A549 (cell line): ENCODE measurements at regions not wholly inside any gene's neighbourhood (a gene's known extent, or its start where the extent isn't known, plus 50 kb on each side); places are given as distances from the start of the nearest gene placed in this dataset.

Experiments used
- ATAC-seq, 2 experiments: fragments of 200-7000 bp in 1 of 2; fragments of >200 bp in 1 of 2; cut with Nextera tagmentation in 1 of 2; cut with Tn5 transposase in 1 of 2; 3 replicates each; pipeline versions ENCODE4 v1.8.0 to v1.9.1; 2018 to 2020; ENCODE audit warnings: mild to moderate bottlenecking in 1 of 2, moderate library complexity in 1 of 2
- CTCF ChIA-PET: fragments of 300-600 bp; sonication (Branson Sonifier 250); formaldehyde crosslinking; extraction: SDS; loops from one replicate; lab custom pipeline; 2021; ENCODE audit warnings: antibody characterized with exemption, inconsistent platforms; lab: Yijun Ruan, JAX
- POLR2A ChIA-PET: fragments of 350-600 bp; formaldehyde crosslinking; extraction: SDS; loops from one replicate; lab custom pipeline; 2021; ENCODE audit warnings: antibody characterized with exemption, inconsistent platforms; lab: Yijun Ruan, JAX
- DNase-seq, 2 experiments: peaks; one replicate each; pipeline versions ENCODE4 v3.0.0 to v3.0.0-alpha.2; 2011 to 2016; ENCODE audit warnings: low read depth in 1 of 2, low spot score in 1 of 2
- FAIRE-seq: peaks from 2 replicates; lab custom pipeline; 2011; peaks lifted over from hg19 to GRCh38; lab: Jason Lieb, UNC
- H3K27ac ChIP-seq, 2 experiments: fragments of >200 bp; sonication (Bioruptor Twin); formaldehyde crosslinking; 3 replicates each; pipeline ENCODE4 v1.5.1; 2016 to 2017
- H3K4me1 ChIP-seq: fragments of >200 bp; sonication (Bioruptor Twin); formaldehyde crosslinking; 3 replicates; pipeline ENCODE4 v1.6.1; 2016
- H3K4me2 ChIP-seq: fragments of >200 bp; sonication (Bioruptor Twin); formaldehyde crosslinking; 3 replicates; pipeline ENCODE4 v1.6.1; 2016
- H3K4me3 ChIP-seq: fragments of >200 bp; sonication (Bioruptor Twin); formaldehyde crosslinking; 3 replicates; pipeline ENCODE4 v1.5.1; 2016
- H3K9me3 ChIP-seq: fragments of >200 bp; sonication (Bioruptor Twin); formaldehyde crosslinking; 3 replicates; pipeline ENCODE4 v1.6.1; 2016
- CEBPB ChIP-seq, 2 experiments: fragments of >200 bp in 1 of 2; sonication (Bioruptor Twin) in 1 of 2; formaldehyde crosslinking in 1 of 2; IDR thresholded peaks; 2 replicates each; pipeline ENCODE4 v1.6.1; 2012 to 2016
- CHD2 ChIP-seq: fragments of 150-350 bp; IDR thresholded peaks from 2 replicates; pipeline ENCODE4 v1.6.1; 2014; ENCODE audit warnings: low read length; ENCODE audit not compliant: partially characterized antibody
- EHF ChIP-seq: fragments of 250-450 bp; sonication (Bioruptor Pico); IDR thresholded peaks from 2 replicates; pipeline ENCODE4 v1.5.0; 2020; ENCODE audit warnings: mild to moderate bottlenecking
- EHMT2 ChIP-seq: fragments of 200-600 bp; sonication (generic); IDR thresholded peaks from 2 replicates; pipeline ENCODE4 v1.6.1; 2016; ENCODE audit warnings: antibody characterized with exemption, low read depth, mild to moderate bottlenecking, moderate library complexity
- ELK1 ChIP-seq: fragments of 150-350 bp; IDR thresholded peaks from 2 replicates; pipeline ENCODE4 v1.6.1; 2014; ENCODE audit warnings: low read depth, mild to moderate bottlenecking, low read length
- FOSB ChIP-seq: fragments of 250-450 bp; sonication (Bioruptor Pico); IDR thresholded peaks from 2 replicates; pipeline ENCODE4 v1.5.0; 2020; ENCODE audit warnings: mild to moderate bottlenecking, moderate library complexity
- FOSL2 ChIP-seq, 2 experiments: fragments of 450-650 bp in 1 of 2; fragments of >200 bp in 1 of 2; sonication (Bioruptor Twin) in 1 of 2; formaldehyde crosslinking; IDR thresholded peaks; 2 replicates each; pipeline versions ENCODE4 v1.5.0 to v1.6.1; 2016 to 2020; ENCODE audit warnings: mild to moderate bottlenecking in 1 of 2, moderate library complexity in 1 of 2
- HDAC2 ChIP-seq: fragments of 200-600 bp; sonication (generic); IDR thresholded peaks from 2 replicates; pipeline ENCODE4 v1.6.1; 2016
- HMGXB4 ChIP-seq: fragments of 250-450 bp; sonication (Bioruptor Pico); IDR thresholded peaks from 2 replicates; pipeline ENCODE4 v1.5.0; 2021; ENCODE audit warnings: mild to moderate bottlenecking, moderate library complexity, borderline replicate concordance
- HOXB5 ChIP-seq: fragments of 250-450 bp; sonication (Bioruptor Pico); IDR thresholded peaks from 2 replicates; pipeline ENCODE4 v1.5.0; 2020; ENCODE audit warnings: mild to moderate bottlenecking, moderate library complexity
- JUN ChIP-seq, 2 experiments: fragments of >200 bp; sonication (Bioruptor Twin); formaldehyde crosslinking; IDR thresholded peaks; 2 replicates in 1 of 2; 3 replicates in 1 of 2; pipeline ENCODE4 v1.6.1; 2016 to 2017
- JUNB ChIP-seq: fragments of >200 bp; sonication (Bioruptor Twin); formaldehyde crosslinking; IDR thresholded peaks from 2 replicates; pipeline ENCODE4 v1.6.1; 2016
- KDM5A ChIP-seq: fragments of 200-600 bp; sonication (generic); IDR thresholded peaks from 2 replicates; pipeline ENCODE4 v1.6.1; 2016; ENCODE audit warnings: antibody characterized with exemption, mild to moderate bottlenecking
- MAZ ChIP-seq: fragments of 150-350 bp; IDR thresholded peaks from 2 replicates; pipeline ENCODE4 v1.6.1; 2014; ENCODE audit warnings: antibody characterized with exemption, low read depth, low read length, borderline replicate concordance
- MYC ChIP-seq: IDR thresholded peaks from 2 replicates; pipeline ENCODE4 v1.6.1; 2012; ENCODE audit warnings: mild to moderate bottlenecking, inconsistent platforms, low read length, improper control_type of control experiment, borderline replicate concordance
- NFE2L2 ChIP-seq: fragments of 150-350 bp; conservative IDR thresholded peaks from 2 replicates; pipeline ENCODE4 v1.6.1; 2014; ENCODE audit warnings: low read length
- NPAS2 ChIP-seq: fragments of 250-450 bp; sonication (Bioruptor Pico); IDR thresholded peaks from 2 replicates; pipeline ENCODE4 v1.8.0; 2022; ENCODE audit warnings: mild to moderate bottlenecking, moderate library complexity, borderline replicate concordance
- NR3C1 ChIP-seq: fragments of >200 bp; sonication (Bioruptor Twin); formaldehyde crosslinking; IDR thresholded peaks from 3 replicates; pipeline ENCODE4 v1.6.1; 2017
- PHF8 ChIP-seq: fragments of 200-600 bp; sonication (generic); IDR thresholded peaks from 2 replicates; pipeline ENCODE4 v1.6.1; 2016; ENCODE audit warnings: low read depth, mild to moderate bottlenecking, antibody characterized with exemption, moderate library complexity, borderline replicate concordance
- POLR2AphosphoS2 ChIP-seq: conservative IDR thresholded peaks from 2 replicates; pipeline ENCODE4 v1.6.1; 2012; ENCODE audit warnings: low read length, improper control_type of control experiment, inconsistent platforms
- SREBF2 ChIP-seq: fragments of 450-650 bp; IDR thresholded peaks from 2 replicates; pipeline ENCODE4 v1.6.1; 2014; ENCODE audit warnings: mild to moderate bottlenecking, moderate library complexity
- TP53 ChIP-seq: fragments of 250-450 bp; sonication (Bioruptor Pico); IDR thresholded peaks from 2 replicates; pipeline ENCODE4 v1.5.0; 2021; ENCODE audit warnings: mild to moderate bottlenecking, moderate library complexity
- ZC3H11A ChIP-seq: fragments of 450-650 bp; IDR thresholded peaks from 2 replicates; pipeline ENCODE4 v1.6.1; 2014; ENCODE audit warnings: antibody characterized with exemption, mild to moderate bottlenecking
- ZFP36 ChIP-seq: fragments of 450-650 bp; IDR thresholded peaks from 2 replicates; pipeline ENCODE4 v1.6.1; 2014; ENCODE audit warnings: borderline replicate concordance; ENCODE audit not compliant: partially characterized antibody
- ZSCAN20 ChIP-seq: fragments of 250-450 bp; sonication (Bioruptor Pico); IDR thresholded peaks from 2 replicates; pipeline ENCODE4 v1.8.0; 2022; ENCODE audit warnings: mild to moderate bottlenecking, moderate library complexity
- WGBS: methylation state at CpG from one replicate; pipeline ENCODE4 v1.1.6; 2017; ENCODE audit errors: missing lambda C conversion rate; 5-methylcytosine and 5-hydroxymethylcytosine counted together
- TF ChIP-seq, protein P1 (sequence below): fragments of >200 bp; sonication (Bioruptor Twin); formaldehyde crosslinking; IDR thresholded peaks from 3 replicates; pipeline ENCODE4 v1.6.1; 2016
- TF ChIP-seq, protein P2 (sequence below): IDR thresholded peaks from 2 replicates; pipeline ENCODE4 v1.6.1; 2012; ENCODE audit warnings: low read depth, borderline replicate concordance
- TF ChIP-seq, protein P3 (sequence below): fragments of >200 bp; sonication (Bioruptor Twin); formaldehyde crosslinking; IDR thresholded peaks from 3 replicates; pipeline ENCODE4 v1.5.1; 2016
- TF ChIP-seq, protein P4 (sequence below): fragments of 450-650 bp; IDR thresholded peaks from 2 replicates; pipeline ENCODE4 v1.6.1; 2014; ENCODE audit warnings: antibody characterized with exemption

DNA sequence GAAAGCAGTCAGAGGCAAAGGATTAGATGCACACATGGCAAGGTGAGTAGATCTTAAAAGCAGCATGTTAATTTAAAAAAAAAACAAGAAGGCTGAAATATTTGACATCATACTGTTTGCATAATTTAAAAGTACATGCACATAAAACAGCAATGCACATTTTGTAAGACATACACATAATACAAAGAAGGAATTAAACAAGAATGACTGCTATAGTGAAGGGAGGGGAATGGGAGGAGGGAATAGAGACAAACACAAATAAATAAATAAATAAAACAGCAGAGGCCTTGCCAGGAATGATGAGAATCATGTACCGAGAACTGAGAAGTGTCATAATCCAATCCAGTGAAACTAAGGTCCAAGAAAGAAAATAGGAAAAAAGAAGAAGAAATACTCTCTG is 486.2 kb upstream of the API5 start:
- POLR2A ChIA-PET = no interaction called here

GRCh38 chr11:42827845-42828244 is 484.0 kb upstream of the API5 start:
- H3K9me3 ChIP-seq = no peaks in the 10 kb centered on the region
- no peak overlapping the region for H3K4me3 ChIP-seq
- H3K4me1 ChIP-seq = no peaks in the 10 kb centered on the region
- ChIA-PET CTCF (no interaction called here), POLR2A (no interaction called here)
- no peak overlapping the region for H3K4me2 ChIP-seq
- FAIRE-seq (no peak), ATAC-seq (no peak), DNase-seq (no peak)
- H3K27ac ChIP-seq = no peak overlapping the region
- TF ChIP-seq POLR2AphosphoS2 (no peak), NPAS2 (CRISPR knock-in tag) (no peak), JUNB (no peak), EHF (CRISPR knock-in tag) (no peak), NR3C1 (no peak), ZSCAN20 (CRISPR knock-in tag) (no peak), CHD2 (no peak)
- TF ChIP-seq, protein P1, sequence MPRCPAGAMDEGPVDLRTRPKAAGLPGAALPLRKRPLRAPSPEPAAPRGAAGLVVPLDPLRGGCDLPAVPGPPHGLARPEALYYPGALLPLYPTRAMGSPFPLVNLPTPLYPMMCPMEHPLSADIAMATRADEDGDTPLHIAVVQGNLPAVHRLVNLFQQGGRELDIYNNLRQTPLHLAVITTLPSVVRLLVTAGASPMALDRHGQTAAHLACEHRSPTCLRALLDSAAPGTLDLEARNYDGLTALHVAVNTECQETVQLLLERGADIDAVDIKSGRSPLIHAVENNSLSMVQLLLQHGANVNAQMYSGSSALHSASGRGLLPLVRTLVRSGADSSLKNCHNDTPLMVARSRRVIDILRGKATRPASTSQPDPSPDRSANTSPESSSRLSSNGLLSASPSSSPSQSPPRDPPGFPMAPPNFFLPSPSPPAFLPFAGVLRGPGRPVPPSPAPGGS = no peak
- WGBS = 0% methylated on average over 2 of the region's 2 CpGs

More for the DNA sequence above, 486.2 kb upstream of the API5 start:
- 10% methylated on average over 1 of the region's 1 CpG for WGBS
- Histone ChIP-seq H3K27ac (no peak overlapping the region), H3K4me3 (no peak overlapping the region), H3K4me2 (no peak overlapping the region), H3K9me3 (no peaks in the 10 kb centered on the region)
- DNase-seq (no peak), FAIRE-seq (no peak)
- TF ChIP-seq FOSL2 (IDR thresholded peaks at IDR 0.05) (no peak), FOSL2 (CRISPR knock-in tag; IDR thresholded peaks at IDR 0.05) (no peak), NFE2L2 (no peak), FOSB (CRISPR knock-in tag) (no peak), JUN (IDR thresholded peaks at IDR 0.05) (no peak), MAZ (no peak)
- TF ChIP-seq, all 56 proteins: peak for 0
- CTCF ChIA-PET = no interaction called here
- no peak for ATAC-seq
- H3K4me1 ChIP-seq = no peaks in the 10 kb centered on the region

- CTCF ChIA-PET = no interaction called here
- POLR2A ChIA-PET = no interaction called here
- no peak for DNase-seq
- TF ChIP-seq, protein P2, sequence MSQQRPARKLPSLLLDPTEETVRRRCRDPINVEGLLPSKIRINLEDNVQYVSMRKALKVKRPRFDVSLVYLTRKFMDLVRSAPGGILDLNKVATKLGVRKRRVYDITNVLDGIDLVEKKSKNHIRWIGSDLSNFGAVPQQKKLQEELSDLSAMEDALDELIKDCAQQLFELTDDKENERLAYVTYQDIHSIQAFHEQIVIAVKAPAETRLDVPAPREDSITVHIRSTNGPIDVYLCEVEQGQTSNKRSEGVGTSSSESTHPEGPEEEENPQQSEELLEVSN = no peak
- TF ChIP-seq, protein P3, sequence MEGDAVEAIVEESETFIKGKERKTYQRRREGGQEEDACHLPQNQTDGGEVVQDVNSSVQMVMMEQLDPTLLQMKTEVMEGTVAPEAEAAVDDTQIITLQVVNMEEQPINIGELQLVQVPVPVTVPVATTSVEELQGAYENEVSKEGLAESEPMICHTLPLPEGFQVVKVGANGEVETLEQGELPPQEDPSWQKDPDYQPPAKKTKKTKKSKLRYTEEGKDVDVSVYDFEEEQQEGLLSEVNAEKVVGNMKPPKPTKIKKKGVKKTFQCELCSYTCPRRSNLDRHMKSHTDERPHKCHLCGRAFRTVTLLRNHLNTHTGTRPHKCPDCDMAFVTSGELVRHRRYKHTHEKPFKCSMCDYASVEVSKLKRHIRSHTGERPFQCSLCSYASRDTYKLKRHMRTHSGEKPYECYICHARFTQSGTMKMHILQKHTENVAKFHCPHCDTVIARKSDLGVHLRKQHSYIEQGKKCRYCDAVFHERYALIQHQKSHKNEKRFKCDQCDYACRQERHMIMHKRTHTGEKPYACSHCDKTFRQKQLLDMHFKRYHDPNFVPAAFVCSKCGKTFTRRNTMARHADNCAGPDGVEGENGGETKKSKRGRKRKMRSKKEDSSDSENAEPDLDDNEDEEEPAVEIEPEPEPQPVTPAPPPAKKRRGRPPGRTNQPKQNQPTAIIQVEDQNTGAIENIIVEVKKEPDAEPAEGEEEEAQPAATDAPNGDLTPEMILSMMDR = no peak
- TF ChIP-seq ELK1 (no peak), HOXB5 (no peak), MYC (no peak), KDM5A (no peak), JUNB (no peak), TP53 (CRISPR knock-in tag) (no peak), ZC3H11A (no peak), EHMT2 (no peak), SREBF2 (no peak), POLR2AphosphoS2 (no peak), JUN (IDR thresholded peaks at IDR 0.05) (no peak), HMGXB4 (CRISPR knock-in tag) (no peak), PHF8 (no peak), CEBPB (IDR thresholded peaks at IDR 0.05) (no peak), HDAC2 (no peak), NR3C1 (no peak), ZFP36 (no peak)
- TF ChIP-seq, protein P4, sequence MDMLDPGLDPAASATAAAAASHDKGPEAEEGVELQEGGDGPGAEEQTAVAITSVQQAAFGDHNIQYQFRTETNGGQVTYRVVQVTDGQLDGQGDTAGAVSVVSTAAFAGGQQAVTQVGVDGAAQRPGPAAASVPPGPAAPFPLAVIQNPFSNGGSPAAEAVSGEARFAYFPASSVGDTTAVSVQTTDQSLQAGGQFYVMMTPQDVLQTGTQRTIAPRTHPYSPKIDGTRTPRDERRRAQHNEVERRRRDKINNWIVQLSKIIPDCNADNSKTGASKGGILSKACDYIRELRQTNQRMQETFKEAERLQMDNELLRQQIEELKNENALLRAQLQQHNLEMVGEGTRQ = no peak
- H3K4me2 ChIP-seq = no peak overlapping the region
- WGBS = 0% methylated on average over 3 of the region's 3 CpGs
- ATAC-seq = no peak
- no peak overlapping the region for H3K4me3 ChIP-seq
- no peak overlapping the region for H3K27ac ChIP-seq
- no peak for FAIRE-seq
- H3K9me3 ChIP-seq = no peaks in the 10 kb centered on the region; the same call in 2 of the 3 replicates
- H3K4me1 ChIP-seq = no peaks in the 10 kb centered on the region
Observed at GRCh38 chr11:42837994-42838393, 473.8 kb upstream of the API5 start.
